Adipocyte (in vitro differentiated cells): ENCODE measurements at regions not wholly inside any gene's neighbourhood (a gene's known extent, or its start where the extent isn't known, plus 50 kb on each side); places are given as distances from the start of the nearest gene placed in this dataset.

Experiments
- DNase-seq: peaks from one replicate; pipeline ENCODE4 v3.0.0-alpha.2; 2015; ENCODE audit warnings: low read depth
- H3K27me3 ChIP-seq: replicated peaks from 2 replicates; pipeline ENCODE4 v1.7.0; 2013; ENCODE audit warnings: mild to moderate bottlenecking, low read length, moderate library complexity; ENCODE audit not compliant: control insufficient read depth, insufficient read depth
- H3K36me3 ChIP-seq: 2 replicates; pipeline ENCODE4 v1.7.0; 2013; ENCODE audit warnings: low read length, mild to moderate bottlenecking, moderate library complexity; ENCODE audit not compliant: control insufficient read depth, insufficient read depth, severe bottlenecking
- H3K4me1 ChIP-seq: 2 replicates; pipeline ENCODE4 v1.7.0; 2013; ENCODE audit warnings: mild to moderate bottlenecking, low read length, moderate library complexity; ENCODE audit not compliant: control insufficient read depth, insufficient read depth
- H3K4me3 ChIP-seq: 2 replicates; pipeline ENCODE4 v1.7.0; 2013; ENCODE audit warnings: mild to moderate bottlenecking, low read length, moderate library complexity
- H3K9ac ChIP-seq: 2 replicates; pipeline ENCODE4 v1.7.0; 2013; ENCODE audit warnings: mild to moderate bottlenecking, low read length, moderate library complexity
- H3K9me3 ChIP-seq: 2 replicates; pipeline ENCODE4 v1.7.0; 2013; ENCODE audit warnings: mild to moderate bottlenecking, low read length, moderate library complexity; ENCODE audit not compliant: control insufficient read depth

- Histone ChIP-seq H3K9ac (no peak overlapping the region), H3K4me3 (no peak overlapping the region), H3K9me3 (no peaks in the 10 kb centered on the region), H3K36me3 (no peaks in the 10 kb centered on the region), H3K27me3 (no peaks in the 10 kb centered on the region), H3K4me1 (peaks cover 4% of the 10 kb centered on the region)
- DNase-seq = no peak
Observed at GRCh38 chr3:180829409-180830405, 82.8 kb upstream of the FXR1 start.

DNA sequence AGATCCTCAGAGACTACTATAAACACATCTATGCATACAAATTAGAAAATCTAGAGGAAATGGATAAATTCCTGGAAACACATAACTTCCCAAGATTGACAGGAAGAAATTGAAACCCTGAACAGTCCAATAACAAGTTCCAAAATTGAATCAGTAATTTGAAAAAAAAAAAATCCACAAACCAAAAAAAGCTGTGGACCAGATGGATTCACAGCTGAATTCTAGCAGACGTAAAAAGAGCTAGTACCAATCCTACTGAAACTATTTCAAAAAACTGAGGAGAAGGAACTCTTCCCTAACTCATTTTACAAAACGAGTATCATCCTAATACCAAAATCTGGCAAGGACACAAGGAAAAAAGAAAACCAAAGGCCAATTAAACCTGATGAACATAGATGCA, 77.0 kb upstream of the FXR1 start:
- no peak for DNase-seq
- no peaks in the 10 kb centered on the region for H3K4me1 ChIP-seq
- H3K9me3 ChIP-seq = no peaks in the 10 kb centered on the region
- H3K9ac ChIP-seq = no peak overlapping the region
- no peak overlapping the region for H3K4me3 ChIP-seq
- H3K27me3 ChIP-seq = no peaks in the 10 kb centered on the region
- H3K36me3 ChIP-seq = no peaks in the 10 kb centered on the region

GRCh38 chr3:180836766-180837165, 75.7 kb upstream of the FXR1 start:
- Histone ChIP-seq H3K36me3 (no peaks in the 10 kb centered on the region), H3K4me1 (no peaks in the 10 kb centered on the region), H3K4me3 (no peak overlapping the region), H3K9ac (no peak overlapping the region), H3K9me3 (peaks cover 7% of the 10 kb centered on the region), H3K27me3 (no peaks in the 10 kb centered on the region)
- no peak for DNase-seq

DNA sequence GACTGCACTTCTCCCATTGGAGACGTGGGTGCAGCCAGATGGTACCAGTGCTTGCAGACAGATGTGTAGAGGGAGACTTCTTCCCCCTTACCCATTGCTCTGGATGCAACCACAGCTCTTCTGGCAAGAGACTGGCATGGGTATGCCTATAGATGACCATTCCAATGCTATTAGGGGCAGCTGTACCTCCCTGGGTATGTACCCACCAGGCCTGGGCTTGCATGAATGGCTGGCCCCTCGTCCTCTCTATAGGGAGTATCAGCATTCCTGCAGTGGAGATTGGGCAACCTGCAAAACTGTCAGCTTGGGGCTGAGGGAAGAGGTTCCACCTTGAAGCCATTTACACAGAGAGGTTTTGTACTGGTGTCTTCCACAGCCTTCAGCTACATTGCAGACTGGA, 57.6 kb upstream of the FXR1 start:
- no peak for DNase-seq
- Histone ChIP-seq H3K9ac (no peak overlapping the region), H3K4me3 (no peak overlapping the region), H3K27me3 (no peaks in the 10 kb centered on the region), H3K36me3 (no peaks in the 10 kb centered on the region), H3K9me3 (no peaks in the 10 kb centered on the region), H3K4me1 (no peaks in the 10 kb centered on the region)

DNA sequence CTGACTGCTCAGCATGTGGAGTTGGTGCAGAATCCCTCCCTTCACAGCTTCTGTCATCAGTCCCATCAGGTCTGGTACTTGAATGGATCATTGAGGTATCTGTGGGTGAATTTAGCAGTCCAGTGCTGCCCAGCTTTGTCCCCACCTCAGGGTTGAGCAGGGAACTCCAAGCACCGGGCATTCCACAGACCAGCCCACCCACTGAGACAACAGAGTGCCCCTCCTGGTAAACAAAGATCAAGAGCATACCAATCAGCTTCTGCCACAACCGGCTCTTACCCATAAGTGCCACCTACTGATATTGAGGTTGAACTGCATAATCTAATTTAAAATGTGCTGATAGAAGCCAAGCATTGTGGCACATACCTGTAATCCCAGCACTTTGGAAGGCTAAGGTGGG, 57.1 kb upstream of the FXR1 start:
- no peaks in the 10 kb centered on the region for H3K36me3 ChIP-seq
- no peaks in the 10 kb centered on the region for H3K9me3 ChIP-seq
- H3K4me3 ChIP-seq = no peak overlapping the region
- DNase-seq = no peak
- no peaks in the 10 kb centered on the region for H3K4me1 ChIP-seq
- no peaks in the 10 kb centered on the region for H3K27me3 ChIP-seq
- H3K9ac ChIP-seq = no peak overlapping the region

- DNase-seq = no peak
- Histone ChIP-seq H3K9me3 (no peaks in the 10 kb centered on the region), H3K36me3 (no peaks in the 10 kb centered on the region), H3K4me3 (no peak overlapping the region), H3K27me3 (no peaks in the 10 kb centered on the region), H3K4me1 (no peaks in the 10 kb centered on the region), H3K9ac (no peak overlapping the region)
Observed at GRCh38 chr3:180855956-180856355, 56.5 kb upstream of the FXR1 start.

- H3K27me3 ChIP-seq = no peaks in the 10 kb centered on the region
- H3K4me1 ChIP-seq = no peaks in the 10 kb centered on the region
- no peak overlapping the region for H3K4me3 ChIP-seq
- H3K9ac ChIP-seq = no peak overlapping the region
- H3K9me3 ChIP-seq = no peaks in the 10 kb centered on the region
- DNase-seq = no peak
- no peaks in the 10 kb centered on the region for H3K36me3 ChIP-seq
Observed at GRCh38 chr3:180860180-180860858, 52.2 kb upstream of the FXR1 start.
